ENCODE measurements at regions not wholly inside any gene's neighbourhood (a gene's known extent, or its start where the extent isn't known, plus 50 kb on each side); places are given as distances from the start of the nearest gene placed in this dataset.

- TF ChIP-seq JUN (IDR thresholded peaks at IDR 0.05) (no peak), ZC3H11A (IDR thresholded peaks at IDR 0.05) (no peak), ZNF302 (CRISPR knock-in tag; IDR thresholded peaks at IDR 0.05) (no peak), NFE2L2 (conservative IDR thresholded peaks at IDR 0.05; ENCODE audit: low read length) (no peak), CTCF (IDR thresholded peaks at IDR 0.05) (no peak), CHD2 (IDR thresholded peaks at IDR 0.05; ENCODE audit: low read length, partially characterized antibody) (no peak), HDAC2 (IDR thresholded peaks at IDR 0.05) (no peak), EP300 (IDR thresholded peaks at IDR 0.05) (no peak), MYC (IDR thresholded peaks at IDR 0.05; ENCODE audit: borderline replicate concordance, low read length) (no peak), ESRRA (IDR thresholded peaks at IDR 0.05; ENCODE audit: borderline replicate concordance, low read length) (no peak), CHD4 (IDR thresholded peaks at IDR 0.05; ENCODE audit: borderline replicate concordance) (no peak)
- TF ChIP-seq, protein P1, sequence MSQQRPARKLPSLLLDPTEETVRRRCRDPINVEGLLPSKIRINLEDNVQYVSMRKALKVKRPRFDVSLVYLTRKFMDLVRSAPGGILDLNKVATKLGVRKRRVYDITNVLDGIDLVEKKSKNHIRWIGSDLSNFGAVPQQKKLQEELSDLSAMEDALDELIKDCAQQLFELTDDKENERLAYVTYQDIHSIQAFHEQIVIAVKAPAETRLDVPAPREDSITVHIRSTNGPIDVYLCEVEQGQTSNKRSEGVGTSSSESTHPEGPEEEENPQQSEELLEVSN (IDR thresholded peaks at IDR 0.05; ENCODE audit: borderline replicate concordance, low read depth): no peak
Measured at GRCh38 chr4:26020083-26020668, 106.2 kb downstream of the SMIM20 start.
